Heart left ventricle (tissue), 16 donors: ENCODE measurements at regions not wholly inside any gene's neighbourhood (a gene's known extent, or its start where the extent isn't known, plus 50 kb on each side); places are given as distances from the start of the nearest gene placed in this dataset.
A peak's percentile ranks its signal among the peaks of the same experiment; 100 is the strongest.

ENCODE experiments used
- ATAC-seq, 4 donors: fragments of 200-7000 bp; cut with Tn5 transposase; one replicate each; pipeline ENCODE4 v1.9.1; 2020 to 2022; ENCODE audit warnings: moderate library complexity in 4 of 4, mild to moderate bottlenecking in 3 of 4, moderate number of reproducible peaks in 1 of 4
- DNase-seq, 5 donors: peaks; one replicate each; pipeline ENCODE4 v3.0.0-alpha.2; 2020
- H3K27ac ChIP-seq, 12 donors: fragments of 200-600 bp; sonication (generic) in 4 of 12; one replicate each; pipeline versions ENCODE4 v1.5.0 to v1.8.0; 2016 to 2022; ENCODE audit warnings: mild to moderate bottlenecking in 2 of 12
- H3K27me3 ChIP-seq, 9 donors: fragments of 200-600 bp; sonication (generic) in 2 of 9; one replicate each; pipeline versions ENCODE4 v1.5.1 to v1.8.0; 2016 to 2022; ENCODE audit warnings: mild to moderate bottlenecking in 3 of 9
- H3K36me3 ChIP-seq, 9 donors: fragments of 200-600 bp; sonication (generic) in 2 of 9; one replicate each; pipeline versions ENCODE4 v1.5.0 to v1.8.0; 2018 to 2022; ENCODE audit warnings: mild to moderate bottlenecking in 2 of 9
- H3K4me1 ChIP-seq, 12 donors: fragments of 200-600 bp; sonication (generic) in 4 of 12; one replicate each; pipeline versions ENCODE4 v1.5.0 to v1.8.0; 2016 to 2022; ENCODE audit warnings: mild to moderate bottlenecking in 3 of 12
- H3K4me3 ChIP-seq, 12 donors: fragments of 200-600 bp; sonication (generic) in 4 of 12; one replicate each; pipeline versions ENCODE4 v1.5.0 to v1.8.0; 2017 to 2022; ENCODE audit warnings: mild to moderate bottlenecking in 9 of 12, moderate library complexity in 4 of 12
- H3K9me3 ChIP-seq, 12 donors: fragments of 200-600 bp; sonication (generic) in 4 of 12; one replicate each; pipeline versions ENCODE4 v1.5.0 to v1.8.0; 2016 to 2022; ENCODE audit warnings: mild to moderate bottlenecking in 1 of 12
- POLR2A ChIP-seq, 2 donors: fragments of 450-650 bp; IDR thresholded peaks; one replicate each; pipeline ENCODE4 v1.6.1; 2017; ENCODE audit warnings: antibody characterized with exemption in 2 of 2, mild to moderate bottlenecking in 2 of 2, moderate library complexity in 2 of 2
- WGBS, 4 donors: extraction: QIAGEN DNeasy Blood & Tissue Kit in 2 of 4; methylation state at CpG; one replicate each; pipeline versions ENCODE4 v1.1.5 to v1.1.7; 2013 to 2018; 5-methylcytosine and 5-hydroxymethylcytosine counted together
- intact Hi-C, 10 donors: fragments of 100-400 bp; cut with DNase I; formaldehyde crosslinking; loops; one replicate each; pipeline versions ENCODE4 v1.11.1 to v1.14.2; 2022
- TF ChIP-seq, protein P1 (sequence below), 12 donors: fragments of 200-600 bp; sonication (generic) in 4 of 12; IDR thresholded peaks; one replicate each; pipeline versions ENCODE4 v1.5.0 to v1.8.0; 2018 to 2022; ENCODE audit warnings: antibody characterized with exemption in 12 of 12, mild to moderate bottlenecking in 5 of 12
- donor health status: ischemic (EF 13 %, LVEDD 7.1; RV severe dilation, severe dysfunction).
- donor health status: healthy with polysubstance abuse.
- donor health status: DM: no; HTN: yes; CAD: no.
- donor health status: DM: no; HTN: no; CAD: no.
- donor health status: ischemic (EF 25% LVEDD 6.9; RV normal size, moderate dysfunction).
- donor health status: ischemic (EF 25% LVEDD 5.7; RV mildly dilated, moderate dysfunction).
- donor health status: healthy.
- donor health status: DM: yes; HTN: yes; CAD: no.
- donor health status: ischemic (EF 35%, LVEDD 5.7; RV mildly dilated, moderate dysfunction).
- donor health status: nonischemic (EF 11% LVEDD 7.7; RV severe dilation, severe dysfunction).
- donor health status: DM: yes; HTN: yes; CAD: no.
- donor health status: PGD.
- donor health status: ischemic (EF 29% LVEDD 5.4; RV normal size, mild dysfunction).
- donor health status: nonischemic (EF 23%, LVEDD 6.1; RV moderate dilation, normal function).

DNA sequence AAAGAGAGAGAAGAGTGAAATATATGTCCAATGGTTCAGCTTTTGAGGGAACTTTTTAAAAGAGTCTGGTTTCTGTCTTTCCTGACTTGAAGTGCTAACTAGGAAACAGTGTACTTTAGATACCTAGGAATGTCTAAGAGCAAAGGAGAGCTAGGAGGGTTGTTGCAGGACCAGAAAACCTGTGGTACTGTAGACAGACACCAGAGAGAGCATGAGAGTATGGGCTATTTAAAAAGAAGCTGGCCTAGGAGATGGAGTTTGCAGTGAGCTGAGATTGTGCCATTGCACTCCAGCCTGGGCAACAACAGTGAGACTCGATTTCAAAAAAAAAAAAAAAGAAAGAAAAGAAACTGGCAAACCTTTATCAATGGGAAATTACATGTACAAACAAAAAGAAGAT is 223.9 kb downstream of the FAT4 start:
- Histone ChIP-seq H3K9me3 (peaks cover 0 to 16% (median 2%) of the 10 kb centered on the region in 12 donors), H3K27ac (peak overlapping the region in 1 of 12 donors; percentile 12), H3K36me3 (no peaks in the 10 kb centered on the region), H3K4me3 (no peak overlapping the region), H3K27me3 (no peaks in the 10 kb centered on the region), H3K4me1 (no peaks in the 10 kb centered on the region)
- WGBS, 4 donors: 43 to 63% (median 45%) methylated on average over 1 of the region's 1 CpG
- intact Hi-C loops: no loop called here
- ATAC-seq: no peak
- DNase-seq: no peak
- TF ChIP-seq POLR2A (IDR thresholded peaks at IDR 0.05): no peak
- TF ChIP-seq, protein P1, sequence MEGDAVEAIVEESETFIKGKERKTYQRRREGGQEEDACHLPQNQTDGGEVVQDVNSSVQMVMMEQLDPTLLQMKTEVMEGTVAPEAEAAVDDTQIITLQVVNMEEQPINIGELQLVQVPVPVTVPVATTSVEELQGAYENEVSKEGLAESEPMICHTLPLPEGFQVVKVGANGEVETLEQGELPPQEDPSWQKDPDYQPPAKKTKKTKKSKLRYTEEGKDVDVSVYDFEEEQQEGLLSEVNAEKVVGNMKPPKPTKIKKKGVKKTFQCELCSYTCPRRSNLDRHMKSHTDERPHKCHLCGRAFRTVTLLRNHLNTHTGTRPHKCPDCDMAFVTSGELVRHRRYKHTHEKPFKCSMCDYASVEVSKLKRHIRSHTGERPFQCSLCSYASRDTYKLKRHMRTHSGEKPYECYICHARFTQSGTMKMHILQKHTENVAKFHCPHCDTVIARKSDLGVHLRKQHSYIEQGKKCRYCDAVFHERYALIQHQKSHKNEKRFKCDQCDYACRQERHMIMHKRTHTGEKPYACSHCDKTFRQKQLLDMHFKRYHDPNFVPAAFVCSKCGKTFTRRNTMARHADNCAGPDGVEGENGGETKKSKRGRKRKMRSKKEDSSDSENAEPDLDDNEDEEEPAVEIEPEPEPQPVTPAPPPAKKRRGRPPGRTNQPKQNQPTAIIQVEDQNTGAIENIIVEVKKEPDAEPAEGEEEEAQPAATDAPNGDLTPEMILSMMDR (IDR thresholded peaks at IDR 0.05): no peak

DNA sequence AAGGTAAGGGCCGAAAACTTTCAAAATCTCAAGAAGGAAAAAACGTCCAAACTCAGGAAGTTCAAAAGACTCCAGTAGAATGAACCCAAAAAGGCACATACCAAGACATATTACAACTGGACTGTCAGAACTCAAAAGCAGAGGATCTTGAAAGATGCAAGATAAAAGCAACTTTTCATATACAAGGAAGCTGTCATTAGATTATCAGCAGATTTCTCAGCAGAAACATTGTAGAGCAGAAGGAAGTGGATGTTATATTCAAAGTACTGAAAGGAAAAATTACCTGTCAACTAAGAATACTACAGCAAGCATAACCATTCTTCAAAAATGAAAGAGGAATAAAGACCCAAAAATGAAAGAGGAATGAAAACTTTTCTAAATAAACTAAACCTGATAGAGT is 224.9 kb downstream of the FAT4 start:
- H3K4me3 ChIP-seq: no peak overlapping the region
- no peaks in the 10 kb centered on the region for H3K27me3 ChIP-seq
- 60 to 85% (median 79%) methylated on average over 2 of the region's 2 CpGs for WGBS, 4 donors
- no peak for DNase-seq
- intact Hi-C loops: no loop called here
- H3K9me3 ChIP-seq: peaks cover 0 to 16% (median 2%) of the 10 kb centered on the region in 12 donors
- H3K4me1 ChIP-seq: no peaks in the 10 kb centered on the region
- TF ChIP-seq, protein P1 (IDR thresholded peaks at IDR 0.05): no peak
- no peak for TF ChIP-seq POLR2A (IDR thresholded peaks at IDR 0.05)
- no peaks in the 10 kb centered on the region for H3K36me3 ChIP-seq
- H3K27ac ChIP-seq: no peak overlapping the region
- no peak for ATAC-seq

DNA sequence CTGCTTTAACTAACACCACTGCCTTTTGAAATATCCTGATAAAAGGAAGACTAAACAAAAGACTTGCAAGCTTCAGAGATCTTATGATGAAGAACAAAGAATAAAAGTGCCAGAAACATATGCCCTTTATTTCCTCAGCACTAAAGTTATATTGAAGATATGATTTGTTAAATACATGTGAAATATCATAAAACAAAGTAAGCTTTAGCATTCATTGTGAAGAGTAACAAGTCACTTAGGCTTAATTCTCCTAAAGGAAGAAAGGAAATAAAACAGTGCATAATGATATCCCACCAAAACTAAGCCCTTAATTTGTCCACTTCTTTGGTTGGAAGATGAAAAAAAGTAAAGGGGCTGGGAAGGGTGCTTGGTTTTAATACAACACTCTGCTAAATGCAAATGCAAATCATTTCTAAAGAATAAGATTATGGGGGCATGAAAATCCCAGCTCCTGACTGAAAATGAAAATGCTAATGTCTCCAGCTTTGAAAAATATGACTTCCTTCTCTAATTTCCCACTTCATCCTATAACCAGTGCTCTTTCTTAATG is 227.2 kb downstream of the FAT4 start:
- H3K4me1 ChIP-seq: no peaks in the 10 kb centered on the region
- H3K36me3 ChIP-seq: no peaks in the 10 kb centered on the region
- DNase-seq: no peak
- H3K4me3 ChIP-seq: no peak overlapping the region
- ATAC-seq: no peak
- no peak overlapping the region for H3K27ac ChIP-seq
- TF ChIP-seq POLR2A (IDR thresholded peaks at IDR 0.05): no peak
- TF ChIP-seq, protein P1 (IDR thresholded peaks at IDR 0.05): no peak
- no peaks in the 10 kb centered on the region for H3K27me3 ChIP-seq
- intact Hi-C loops: no loop called here
- peaks cover 0 to 22% (median 2%) of the 10 kb centered on the region in 12 donors for H3K9me3 ChIP-seq

DNA sequence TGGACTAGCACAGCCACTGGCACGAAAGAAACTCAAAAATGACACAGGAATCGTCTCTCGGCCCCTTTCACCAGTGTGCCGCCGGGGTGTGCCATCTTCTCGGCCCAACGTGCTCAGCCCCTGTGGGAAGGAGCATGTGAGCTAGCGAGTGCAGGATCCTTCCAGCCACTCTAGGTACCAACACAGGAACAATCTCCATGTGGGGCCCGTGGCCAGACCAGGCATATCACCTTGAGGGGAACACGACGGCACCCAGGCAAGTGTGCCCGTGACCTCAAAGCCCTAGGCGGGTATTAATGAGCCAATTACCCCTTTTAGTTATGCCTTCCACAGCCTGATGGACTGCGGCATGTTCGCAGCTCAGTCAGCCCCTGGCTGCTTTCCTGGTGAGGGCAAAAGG is 231.5 kb downstream of the FAT4 start:
- Histone ChIP-seq H3K9me3 (peaks cover 0 to 10% (median 0%) of the 10 kb centered on the region in 12 donors), H3K4me3 (no peak overlapping the region), H3K27ac (no peak overlapping the region), H3K27me3 (no peaks in the 10 kb centered on the region), H3K4me1 (no peaks in the 10 kb centered on the region), H3K36me3 (no peaks in the 10 kb centered on the region)
- intact Hi-C loops: no loop called here
- ATAC-seq: no peak
- peak in 1 of 5 donors; percentile 12 for DNase-seq
- WGBS, 4 donors: 93 to 97% (median 95%) methylated on average over 12 to 15 of the region's 15 CpGs
- TF ChIP-seq, protein P1 (IDR thresholded peaks at IDR 0.05): no peak
- TF ChIP-seq POLR2A (IDR thresholded peaks at IDR 0.05): no peak
